OCI-M1 (cell line): ENCODE measurements at regions not wholly inside any gene's neighbourhood (a gene's known extent, or its start where the extent isn't known, plus 50 kb on each side); places are given as distances from the start of the nearest gene placed in this dataset.
A peak's percentile ranks its signal among the peaks of the same experiment; 100 is the strongest.

Experiments used
- DNase-seq: peaks from one replicate; lab custom pipeline; 2025; lab: John Stamatoyannopoulos, UW

DNA sequence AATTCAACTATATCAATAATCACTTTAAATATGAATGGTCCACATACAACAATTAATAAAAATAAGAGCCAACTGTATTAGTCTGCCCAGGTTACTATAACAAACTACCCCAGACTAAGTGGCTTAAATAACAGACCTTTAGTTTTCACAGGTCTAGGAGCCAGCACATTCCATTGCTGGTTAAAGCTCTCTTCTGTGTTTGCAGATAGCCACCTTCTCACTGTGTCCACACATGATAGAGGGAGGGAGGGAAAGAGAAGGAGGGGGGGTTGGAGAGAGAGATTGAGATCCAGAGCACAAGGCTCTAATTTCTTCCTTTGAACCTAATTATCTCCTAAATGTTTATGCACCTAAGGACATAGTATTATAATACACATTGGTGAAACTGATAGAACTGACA, 267.8 kb upstream of the NXPH2 start:
- DNase-seq = peak; percentile 4

DNA sequence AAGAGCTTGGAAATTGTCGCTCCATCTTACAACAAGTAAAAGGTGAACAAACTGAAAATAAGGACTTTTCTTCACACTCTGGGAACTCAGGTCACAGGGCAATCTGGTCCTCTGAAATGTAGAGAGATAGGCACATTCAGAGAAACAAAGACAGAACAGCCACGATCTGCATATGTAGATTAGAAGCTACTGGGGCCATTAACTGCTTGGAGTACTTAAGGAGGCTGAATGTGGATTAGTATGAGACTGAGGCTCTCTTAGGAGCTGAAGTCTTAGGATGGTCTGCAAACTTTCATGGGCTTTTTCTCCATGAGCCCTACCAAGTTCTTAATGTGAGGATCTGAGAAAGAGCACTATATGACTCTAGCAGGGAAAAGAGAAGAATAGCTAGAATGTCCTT, 265.3 kb upstream of the NXPH2 start:
- no peak for DNase-seq

- DNase-seq = no peak
Measured at GRCh38 chr2:139034064-139034463, 253.9 kb upstream of the NXPH2 start.

GRCh38 chr2:139033300-139033699, 253.1 kb upstream of the NXPH2 start:
- DNase-seq = no peak

- DNase-seq = peak; percentile 58
Measured at GRCh38 chr2:139031722-139032121, 251.5 kb upstream of the NXPH2 start.

- no peak for DNase-seq
Measured at GRCh38 chr2:139020287-139020686, 240.1 kb upstream of the NXPH2 start.

DNA sequence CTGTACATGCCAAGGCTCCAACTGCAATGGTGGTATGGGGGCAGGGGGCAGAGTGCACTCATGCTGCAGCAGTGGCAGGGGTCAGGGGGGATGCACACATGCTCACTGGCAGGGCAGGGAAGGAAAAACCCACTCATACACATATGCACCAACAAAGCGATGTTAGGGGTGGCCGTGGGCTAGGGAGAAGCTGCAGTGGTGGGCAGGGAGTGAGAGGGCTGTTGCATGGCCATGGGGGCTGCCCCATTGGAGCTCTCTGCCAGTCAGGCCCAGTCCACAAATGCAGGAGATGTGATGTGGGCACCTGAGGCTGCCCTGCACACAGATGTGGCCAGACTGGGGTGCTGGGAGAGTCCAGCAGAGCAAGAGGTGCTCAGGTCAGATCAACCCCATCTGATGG, 238.1 kb upstream of the NXPH2 start:
- no peak for DNase-seq

- no peak for DNase-seq
Measured at GRCh38 chr2:139007130-139007529, 226.9 kb upstream of the NXPH2 start.

GRCh38 chr2:139000131-139000785, 220.1 kb upstream of the NXPH2 start:
- DNase-seq = no peak

- no peak for DNase-seq
Measured at GRCh38 chr2:138997856-138998517, 217.8 kb upstream of the NXPH2 start.

- no peak for DNase-seq
Measured at GRCh38 chr2:138997346-138997745, 217.2 kb upstream of the NXPH2 start.

GRCh38 chr2:138994502-138994901, 214.3 kb upstream of the NXPH2 start:
- DNase-seq = no peak

DNA sequence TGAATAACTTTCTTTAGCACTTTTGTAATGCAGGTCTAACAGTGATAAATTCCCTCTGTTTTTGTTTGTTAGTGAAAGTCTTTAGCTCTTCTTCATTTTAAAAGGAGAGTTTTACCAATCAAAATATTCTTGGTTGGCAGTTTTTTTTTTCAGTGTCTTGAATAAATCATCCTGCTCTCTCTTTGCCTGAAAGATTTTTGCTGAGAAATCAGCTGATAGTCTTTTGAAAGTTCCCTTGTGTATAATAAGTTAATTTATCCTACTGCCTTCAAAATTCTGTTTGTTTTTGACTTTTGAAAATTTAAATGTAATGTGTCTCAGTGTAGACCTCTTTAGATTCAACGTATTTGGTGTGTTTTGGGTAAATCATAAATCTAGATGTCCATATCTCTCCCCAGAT, 205.7 kb upstream of the NXPH2 start:
- no peak for DNase-seq

GRCh38 chr2:138979131-138979785, 199.1 kb upstream of the NXPH2 start:
- no peak for DNase-seq

GRCh38 chr2:138974651-138975050, 194.5 kb upstream of the NXPH2 start:
- no peak for DNase-seq

DNA sequence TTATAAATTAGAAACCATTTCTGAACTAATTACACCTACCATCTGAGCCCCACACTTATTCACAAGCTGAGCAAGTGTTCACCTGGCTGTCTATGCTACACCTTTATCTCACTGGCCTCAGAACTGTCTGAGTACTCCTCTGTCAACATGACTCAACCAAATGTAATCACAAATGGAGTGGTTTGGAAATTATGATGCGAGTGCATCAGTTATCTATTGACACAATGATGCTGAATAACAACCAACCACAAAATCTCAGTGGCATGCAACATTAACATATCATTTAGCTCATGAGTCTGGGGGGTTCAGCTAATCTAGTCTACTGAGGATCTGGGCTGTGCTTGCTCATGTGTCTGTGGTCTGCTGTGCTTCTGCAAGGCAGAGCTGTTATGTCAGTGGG, 184.2 kb upstream of the NXPH2 start:
- DNase-seq = peak; percentile 14

- no peak for DNase-seq
Measured at GRCh38 chr2:138962686-138963085, 182.5 kb upstream of the NXPH2 start.

GRCh38 chr2:138960191-138960590, 180.0 kb upstream of the NXPH2 start:
- DNase-seq = no peak

DNA sequence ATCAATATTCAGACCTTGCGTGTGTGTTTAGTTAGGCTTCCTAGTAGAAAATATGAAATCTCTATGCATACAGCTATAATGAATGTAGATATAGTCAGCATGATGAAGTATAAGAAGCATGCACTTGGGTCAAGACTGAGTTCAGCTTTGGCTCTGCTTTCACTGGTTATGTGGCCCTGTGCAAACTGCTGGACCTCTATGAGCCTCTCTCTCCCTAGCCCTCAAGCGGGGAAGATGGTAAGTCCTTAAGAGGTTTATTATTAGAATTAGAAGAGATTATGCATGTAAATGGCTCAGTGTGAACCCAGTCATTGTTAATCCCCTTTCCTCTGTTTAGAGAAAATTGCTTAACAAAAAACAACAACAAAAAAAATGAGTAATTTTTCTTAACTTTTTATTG, 178.8 kb upstream of the NXPH2 start:
- no peak for DNase-seq

DNA sequence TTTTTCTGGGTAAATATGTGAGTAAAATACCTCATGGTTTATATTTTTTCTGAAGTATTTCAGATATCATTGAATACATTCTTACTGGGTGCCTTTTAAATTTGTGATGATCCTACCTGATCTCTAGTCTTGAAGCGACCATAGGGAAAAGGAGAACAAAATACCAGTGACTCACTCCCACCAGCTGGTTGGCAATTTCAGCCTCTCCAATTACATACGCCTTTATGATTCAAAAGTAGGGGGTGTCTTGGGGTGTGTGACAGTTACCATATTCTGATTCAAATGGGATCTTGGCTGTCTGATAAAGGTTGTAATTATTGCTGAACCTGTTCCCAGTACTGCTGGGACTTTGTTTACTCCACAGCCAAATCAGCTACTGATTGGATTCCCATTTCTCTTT, 175.9 kb upstream of the NXPH2 start:
- no peak for DNase-seq

DNA sequence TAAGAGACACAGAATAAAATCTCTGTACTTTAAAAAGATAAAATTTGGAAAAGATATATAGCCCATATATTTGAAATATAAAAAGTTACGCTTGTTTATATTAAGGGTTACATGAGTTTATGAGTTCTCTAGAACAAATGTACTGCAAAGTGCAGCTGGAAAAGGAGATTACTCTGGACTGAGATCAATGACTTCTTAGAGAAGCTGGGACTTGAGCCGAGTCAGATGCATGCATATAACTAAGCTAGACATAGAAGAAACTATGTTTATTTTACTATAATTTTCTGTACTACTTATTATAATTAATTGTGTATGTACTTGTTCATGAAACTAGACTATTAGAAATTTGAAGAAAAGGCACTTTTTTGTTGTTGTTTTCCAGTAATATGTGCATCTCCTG, 170.3 kb upstream of the NXPH2 start:
- DNase-seq = no peak

DNA sequence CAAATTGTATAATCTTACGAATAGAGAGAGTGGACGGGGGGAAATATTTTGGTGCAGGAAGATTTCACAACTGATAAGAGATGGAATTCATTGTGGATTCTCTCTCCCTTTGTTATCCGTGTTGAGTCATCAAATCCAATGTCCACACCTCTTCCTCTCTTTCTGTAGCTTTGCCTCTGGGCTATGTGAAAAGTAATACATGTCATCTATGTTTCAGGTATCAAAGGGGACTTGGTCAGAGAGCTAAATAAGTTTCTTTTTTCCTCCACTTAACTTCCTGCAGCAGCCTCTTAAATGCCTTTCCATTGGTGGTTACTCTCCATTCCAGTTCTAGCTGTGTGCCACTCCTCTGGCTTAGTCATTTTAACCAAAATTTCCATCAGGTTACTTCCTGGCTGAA, 169.3 kb upstream of the NXPH2 start:
- DNase-seq = no peak

GRCh38 chr2:138948070-138948539, 167.9 kb upstream of the NXPH2 start:
- DNase-seq = peak; percentile 61
